ENCODE measurements at regions not wholly inside any gene's neighbourhood (a gene's known extent, or its start where the extent isn't known, plus 50 kb on each side); places are given as distances from the start of the nearest gene placed in this dataset.

DNA sequence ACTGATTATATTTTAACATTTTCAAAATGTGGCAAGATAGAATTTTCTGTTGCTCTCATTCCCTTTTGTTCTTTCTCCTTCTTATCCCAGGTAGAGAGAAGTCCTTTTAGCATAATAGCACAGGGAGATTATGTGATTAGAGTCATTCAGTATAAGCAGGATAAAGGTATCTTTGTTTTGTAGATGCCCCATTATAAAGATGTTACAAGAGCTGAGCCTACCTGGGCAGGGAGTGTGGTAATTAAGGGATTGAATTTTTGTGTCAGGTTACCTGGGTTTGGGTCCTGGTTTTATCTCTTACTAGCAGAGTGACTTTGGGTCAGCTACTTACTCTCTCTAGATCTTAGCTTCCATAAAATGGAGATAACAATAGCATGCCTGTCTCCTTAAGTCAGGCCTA lies 536.5 kb downstream of the TMEM135 start (continued):
- TF ChIP-seq, protein P1, sequence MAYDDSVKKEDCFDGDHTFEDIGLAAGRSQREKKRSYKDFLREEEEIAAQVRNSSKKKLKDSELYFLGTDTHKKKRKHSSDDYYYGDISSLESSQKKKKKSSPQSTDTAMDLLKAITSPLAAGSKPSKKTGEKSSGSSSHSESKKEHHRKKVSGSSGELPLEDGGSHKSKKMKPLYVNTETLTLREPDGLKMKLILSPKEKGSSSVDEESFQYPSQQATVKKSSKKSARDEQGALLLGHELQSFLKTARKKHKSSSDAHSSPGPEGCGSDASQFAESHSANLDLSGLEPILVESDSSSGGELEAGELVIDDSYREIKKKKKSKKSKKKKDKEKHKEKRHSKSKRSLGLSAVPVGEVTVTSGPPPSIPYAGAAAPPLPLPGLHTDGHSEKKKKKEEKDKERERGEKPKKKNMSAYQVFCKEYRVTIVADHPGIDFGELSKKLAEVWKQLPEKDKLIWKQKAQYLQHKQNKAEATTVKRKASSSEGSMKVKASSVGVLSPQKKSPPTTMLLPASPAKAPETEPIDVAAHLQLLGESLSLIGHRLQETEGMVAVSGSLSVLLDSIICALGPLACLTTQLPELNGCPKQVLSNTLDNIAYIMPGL (CRISPR knock-in tag; IDR thresholded peaks at IDR 0.05) = no peak
- TF ChIP-seq CBFB (CRISPR knock-in tag; IDR thresholded peaks at IDR 0.05; ENCODE audit: low read depth) = no peak
- no peak for TF ChIP-seq SMAD4 (CRISPR knock-in tag; IDR thresholded peaks at IDR 0.05)
- no peak for TF ChIP-seq ZNF423 (CRISPR knock-in tag; IDR thresholded peaks at IDR 0.05)
- no peak for TF ChIP-seq OVOL2 (CRISPR knock-in tag; IDR thresholded peaks at IDR 0.05; ENCODE audit: borderline replicate concordance)
- TF ChIP-seq, protein P2, sequence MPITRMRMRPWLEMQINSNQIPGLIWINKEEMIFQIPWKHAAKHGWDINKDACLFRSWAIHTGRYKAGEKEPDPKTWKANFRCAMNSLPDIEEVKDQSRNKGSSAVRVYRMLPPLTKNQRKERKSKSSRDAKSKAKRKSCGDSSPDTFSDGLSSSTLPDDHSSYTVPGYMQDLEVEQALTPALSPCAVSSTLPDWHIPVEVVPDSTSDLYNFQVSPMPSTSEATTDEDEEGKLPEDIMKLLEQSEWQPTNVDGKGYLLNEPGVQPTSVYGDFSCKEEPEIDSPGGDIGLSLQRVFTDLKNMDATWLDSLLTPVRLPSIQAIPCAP (CRISPR knock-in tag; IDR thresholded peaks at IDR 0.05) = no peak
- TF ChIP-seq ZNF232 (CRISPR knock-in tag; IDR thresholded peaks at IDR 0.05) = no peak

DNA sequence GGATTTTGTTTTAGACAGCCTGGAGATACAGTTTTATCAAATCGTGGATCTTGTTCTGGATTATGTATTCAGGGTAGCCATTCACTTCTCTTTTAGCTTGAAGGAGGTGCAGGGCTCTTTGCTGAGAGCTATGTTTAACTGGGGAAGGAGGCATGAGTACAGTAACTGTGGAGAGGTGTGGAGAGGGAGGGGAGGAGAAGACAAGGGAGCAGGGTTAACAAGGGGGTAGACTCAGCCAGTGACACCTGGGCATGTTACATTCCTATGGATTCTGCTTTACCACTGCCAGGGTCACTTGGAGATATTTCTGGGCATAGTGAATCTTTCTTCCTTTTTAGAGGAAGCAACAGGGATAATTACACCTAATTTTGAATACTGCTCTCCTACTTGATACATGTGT lies 536.0 kb downstream of the TMEM135 start:
- ATAC-seq = peak; percentile 71
- no peak for DNase-seq (ENCODE audit: low spot score)
- H3K4me3 Mint-ChIP-seq = peak overlapping the region; percentile 18; the same call in 1 of the 2 replicates
- CTCF ChIA-PET = no interaction called here
- H3K4me1 Mint-ChIP-seq = peaks cover 28% of the 10 kb centered on the region
- TF ChIP-seq MYBL2 (CRISPR knock-in tag; IDR thresholded peaks at IDR 0.05) (no peak), ZBTB21 (CRISPR knock-in tag; IDR thresholded peaks at IDR 0.05; ENCODE audit: borderline replicate concordance) (no peak), FOXK1 (CRISPR knock-in tag; IDR thresholded peaks at IDR 0.05) (no peak), ZNF121 (CRISPR knock-in tag; IDR thresholded peaks at IDR 0.05) (no peak), ZNF671 (CRISPR knock-in tag; IDR thresholded peaks at IDR 0.05) (no peak), FOXJ3 (CRISPR knock-in tag; IDR thresholded peaks at IDR 0.05; ENCODE audit: borderline replicate concordance) (no peak), ZNF219 (CRISPR knock-in tag; IDR thresholded peaks at IDR 0.05; ENCODE audit: borderline replicate concordance) (no peak), ELF4 (CRISPR knock-in tag; IDR thresholded peaks at IDR 0.05; ENCODE audit: low read depth) (no peak), RORB (CRISPR knock-in tag; IDR thresholded peaks at IDR 0.05) (no peak), SMAD3 (CRISPR knock-in tag; IDR thresholded peaks at IDR 0.05; ENCODE audit: borderline replicate concordance) (no peak), NFATC4 (CRISPR knock-in tag; IDR thresholded peaks at IDR 0.05) (no peak)
- TF ChIP-seq, protein P3, sequence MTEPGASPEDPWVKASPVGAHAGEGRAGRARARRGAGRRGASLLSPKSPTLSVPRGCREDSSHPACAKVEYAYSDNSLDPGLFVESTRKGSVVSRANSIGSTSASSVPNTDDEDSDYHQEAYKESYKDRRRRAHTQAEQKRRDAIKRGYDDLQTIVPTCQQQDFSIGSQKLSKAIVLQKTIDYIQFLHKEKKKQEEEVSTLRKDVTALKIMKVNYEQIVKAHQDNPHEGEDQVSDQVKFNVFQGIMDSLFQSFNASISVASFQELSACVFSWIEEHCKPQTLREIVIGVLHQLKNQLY (CRISPR knock-in tag; IDR thresholded peaks at IDR 0.05) = no peak
- TF ChIP-seq, protein P2 (CRISPR knock-in tag; IDR thresholded peaks at IDR 0.05) = no peak
- TF ChIP-seq, protein P4, sequence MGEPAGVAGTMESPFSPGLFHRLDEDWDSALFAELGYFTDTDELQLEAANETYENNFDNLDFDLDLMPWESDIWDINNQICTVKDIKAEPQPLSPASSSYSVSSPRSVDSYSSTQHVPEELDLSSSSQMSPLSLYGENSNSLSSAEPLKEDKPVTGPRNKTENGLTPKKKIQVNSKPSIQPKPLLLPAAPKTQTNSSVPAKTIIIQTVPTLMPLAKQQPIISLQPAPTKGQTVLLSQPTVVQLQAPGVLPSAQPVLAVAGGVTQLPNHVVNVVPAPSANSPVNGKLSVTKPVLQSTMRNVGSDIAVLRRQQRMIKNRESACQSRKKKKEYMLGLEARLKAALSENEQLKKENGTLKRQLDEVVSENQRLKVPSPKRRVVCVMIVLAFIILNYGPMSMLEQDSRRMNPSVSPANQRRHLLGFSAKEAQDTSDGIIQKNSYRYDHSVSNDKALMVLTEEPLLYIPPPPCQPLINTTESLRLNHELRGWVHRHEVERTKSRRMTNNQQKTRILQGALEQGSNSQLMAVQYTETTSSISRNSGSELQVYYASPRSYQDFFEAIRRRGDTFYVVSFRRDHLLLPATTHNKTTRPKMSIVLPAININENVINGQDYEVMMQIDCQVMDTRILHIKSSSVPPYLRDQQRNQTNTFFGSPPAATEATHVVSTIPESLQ (CRISPR knock-in tag; IDR thresholded peaks at IDR 0.05) = no peak
- TF ChIP-seq, protein P5, sequence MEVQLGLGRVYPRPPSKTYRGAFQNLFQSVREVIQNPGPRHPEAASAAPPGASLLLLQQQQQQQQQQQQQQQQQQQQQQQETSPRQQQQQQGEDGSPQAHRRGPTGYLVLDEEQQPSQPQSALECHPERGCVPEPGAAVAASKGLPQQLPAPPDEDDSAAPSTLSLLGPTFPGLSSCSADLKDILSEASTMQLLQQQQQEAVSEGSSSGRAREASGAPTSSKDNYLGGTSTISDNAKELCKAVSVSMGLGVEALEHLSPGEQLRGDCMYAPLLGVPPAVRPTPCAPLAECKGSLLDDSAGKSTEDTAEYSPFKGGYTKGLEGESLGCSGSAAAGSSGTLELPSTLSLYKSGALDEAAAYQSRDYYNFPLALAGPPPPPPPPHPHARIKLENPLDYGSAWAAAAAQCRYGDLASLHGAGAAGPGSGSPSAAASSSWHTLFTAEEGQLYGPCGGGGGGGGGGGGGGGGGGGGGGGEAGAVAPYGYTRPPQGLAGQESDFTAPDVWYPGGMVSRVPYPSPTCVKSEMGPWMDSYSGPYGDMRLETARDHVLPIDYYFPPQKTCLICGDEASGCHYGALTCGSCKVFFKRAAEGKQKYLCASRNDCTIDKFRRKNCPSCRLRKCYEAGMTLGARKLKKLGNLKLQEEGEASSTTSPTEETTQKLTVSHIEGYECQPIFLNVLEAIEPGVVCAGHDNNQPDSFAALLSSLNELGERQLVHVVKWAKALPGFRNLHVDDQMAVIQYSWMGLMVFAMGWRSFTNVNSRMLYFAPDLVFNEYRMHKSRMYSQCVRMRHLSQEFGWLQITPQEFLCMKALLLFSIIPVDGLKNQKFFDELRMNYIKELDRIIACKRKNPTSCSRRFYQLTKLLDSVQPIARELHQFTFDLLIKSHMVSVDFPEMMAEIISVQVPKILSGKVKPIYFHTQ (CRISPR knock-in tag; IDR thresholded peaks at IDR 0.05) = no peak
- TF ChIP-seq, protein P1 (CRISPR knock-in tag; IDR thresholded peaks at IDR 0.05) = no peak
- TF ChIP-seq, protein P6, sequence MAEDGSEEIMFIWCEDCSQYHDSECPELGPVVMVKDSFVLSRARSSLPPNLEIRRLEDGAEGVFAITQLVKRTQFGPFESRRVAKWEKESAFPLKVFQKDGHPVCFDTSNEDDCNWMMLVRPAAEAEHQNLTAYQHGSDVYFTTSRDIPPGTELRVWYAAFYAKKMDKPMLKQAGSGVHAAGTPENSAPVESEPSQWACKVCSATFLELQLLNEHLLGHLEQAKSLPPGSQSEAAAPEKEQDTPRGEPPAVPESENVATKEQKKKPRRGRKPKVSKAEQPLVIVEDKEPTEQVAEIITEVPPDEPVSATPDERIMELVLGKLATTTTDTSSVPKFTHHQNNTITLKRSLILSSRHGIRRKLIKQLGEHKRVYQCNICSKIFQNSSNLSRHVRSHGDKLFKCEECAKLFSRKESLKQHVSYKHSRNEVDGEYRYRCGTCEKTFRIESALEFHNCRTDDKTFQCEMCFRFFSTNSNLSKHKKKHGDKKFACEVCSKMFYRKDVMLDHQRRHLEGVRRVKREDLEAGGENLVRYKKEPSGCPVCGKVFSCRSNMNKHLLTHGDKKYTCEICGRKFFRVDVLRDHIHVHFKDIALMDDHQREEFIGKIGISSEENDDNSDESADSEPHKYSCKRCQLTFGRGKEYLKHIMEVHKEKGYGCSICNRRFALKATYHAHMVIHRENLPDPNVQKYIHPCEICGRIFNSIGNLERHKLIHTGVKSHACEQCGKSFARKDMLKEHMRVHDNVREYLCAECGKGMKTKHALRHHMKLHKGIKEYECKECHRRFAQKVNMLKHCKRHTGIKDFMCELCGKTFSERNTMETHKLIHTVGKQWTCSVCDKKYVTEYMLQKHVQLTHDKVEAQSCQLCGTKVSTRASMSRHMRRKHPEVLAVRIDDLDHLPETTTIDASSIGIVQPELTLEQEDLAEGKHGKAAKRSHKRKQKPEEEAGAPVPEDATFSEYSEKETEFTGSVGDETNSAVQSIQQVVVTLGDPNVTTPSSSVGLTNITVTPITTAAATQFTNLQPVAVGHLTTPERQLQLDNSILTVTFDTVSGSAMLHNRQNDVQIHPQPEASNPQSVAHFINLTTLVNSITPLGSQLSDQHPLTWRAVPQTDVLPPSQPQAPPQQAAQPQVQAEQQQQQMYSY (CRISPR knock-in tag; IDR thresholded peaks at IDR 0.05) = no peak
- no peaks in the 10 kb centered on the region for H3K36me3 Mint-ChIP-seq
- H3K27ac Mint-ChIP-seq = peak overlapping the region; percentile 80; the same call in 1 of the 2 replicates
- H3K27me3 Mint-ChIP-seq (ENCODE audit: low read depth) = no peaks in the 10 kb centered on the region
- POLR2A ChIA-PET = no interaction called here
- 0 out of 2 replicates have a peak, but pooled peaks cover 3% of the 10 kb centered on the region for H3K9me3 Mint-ChIP-seq
